Stimulated activated memory B cell treated with anti-CD40 and anti-IgM and Interleukin-4, amounts not matched to agents 10 μg/mL and 1 μg/mL and 100 μg/mL, for 72 hours (primary cell): ENCODE measurements at regions not wholly inside any gene's neighbourhood (a gene's known extent, or its start where the extent isn't known, plus 50 kb on each side); places are given as distances from the start of the nearest gene placed in this dataset.
"Not testable (repeated sequence)": the region's sequence is repeated elsewhere in the genome, so short reads cannot be mapped to it uniquely, and the experiment has no call there.

Experiments
- ATAC-seq: fragments of 150-1000 bp; cut with Tn5 transposase; 2 replicates; pipeline ENCODE4 v1.10.0; 2021
- H3K27ac Mint-ChIP-seq: one replicate; pipeline ENCODE4 v1.8.0; 2022; ENCODE audit warnings: mild to moderate bottlenecking, mixed read lengths
- H3K27me3 Mint-ChIP-seq: one replicate; pipeline ENCODE4 v1.8.0; 2022; ENCODE audit warnings: mixed read lengths
- H3K36me3 Mint-ChIP-seq: one replicate; pipeline ENCODE4 v1.8.0; 2022; ENCODE audit warnings: mixed read lengths
- H3K4me1 Mint-ChIP-seq: one replicate; pipeline ENCODE4 v1.8.0; 2022; ENCODE audit warnings: mixed read lengths
- H3K4me3 Mint-ChIP-seq: one replicate; pipeline ENCODE4 v1.8.0; 2022; ENCODE audit warnings: mild to moderate bottlenecking, moderate library complexity, mixed read lengths
- H3K9me3 Mint-ChIP-seq: one replicate; pipeline ENCODE4 v1.8.0; 2022; ENCODE audit warnings: mixed read lengths

- not testable (repeated sequence) for ATAC-seq, H3K27ac Mint-ChIP-seq, H3K27me3 Mint-ChIP-seq, H3K4me3 Mint-ChIP-seq
- Mint-ChIP-seq H3K4me1 (peaks cover 34% of the 10 kb centered on the region), H3K36me3 (peaks cover 18% of the 10 kb centered on the region), H3K9me3 (peaks cover 14% of the 10 kb centered on the region)
Measured at GRCh38 chr12:27165958-27166357, 78.1 kb upstream of the STK38L start.

GRCh38 chr12:27171494-27171893 is 72.6 kb upstream of the STK38L start:
- not testable (repeated sequence) for H3K27me3 Mint-ChIP-seq, ATAC-seq

GRCh38 chr12:27176765-27177164 is 67.3 kb upstream of the STK38L start:
- H3K4me3 Mint-ChIP-seq: no peak overlapping the region
- H3K4me1 Mint-ChIP-seq: peaks cover 26% of the 10 kb centered on the region
- no peak for ATAC-seq
- H3K27me3 Mint-ChIP-seq: no peaks in the 10 kb centered on the region
- peaks cover 14% of the 10 kb centered on the region for H3K36me3 Mint-ChIP-seq
- H3K9me3 Mint-ChIP-seq: no peaks in the 10 kb centered on the region
- H3K27ac Mint-ChIP-seq: no peak overlapping the region

More at GRCh38 chr12:27171494-27171893, 72.6 kb upstream of the STK38L start:
- peaks cover 14% of the 10 kb centered on the region for H3K9me3 Mint-ChIP-seq
- H3K36me3 Mint-ChIP-seq: peaks cover 34% of the 10 kb centered on the region
- not testable (repeated sequence) for H3K4me3 Mint-ChIP-seq, H3K4me1 Mint-ChIP-seq, H3K27ac Mint-ChIP-seq

- H3K27me3 Mint-ChIP-seq: no peaks in the 10 kb centered on the region
- ATAC-seq: no peak
- peaks cover 7% of the 10 kb centered on the region for H3K36me3 Mint-ChIP-seq
- H3K9me3 Mint-ChIP-seq: no peaks in the 10 kb centered on the region
- no peak overlapping the region for H3K4me3 Mint-ChIP-seq
- H3K4me1 Mint-ChIP-seq: peaks cover 26% of the 10 kb centered on the region
- H3K27ac Mint-ChIP-seq: no peak overlapping the region
Measured at GRCh38 chr12:27177706-27178105, 66.4 kb upstream of the STK38L start.

GRCh38 chr12:27178255-27178654 is 65.8 kb upstream of the STK38L start:
- H3K4me3 Mint-ChIP-seq: no peak overlapping the region
- peaks cover 26% of the 10 kb centered on the region for H3K4me1 Mint-ChIP-seq
- H3K9me3 Mint-ChIP-seq: no peaks in the 10 kb centered on the region
- no peaks in the 10 kb centered on the region for H3K27me3 Mint-ChIP-seq
- no peak for ATAC-seq
- H3K36me3 Mint-ChIP-seq: peaks cover 1% of the 10 kb centered on the region
- H3K27ac Mint-ChIP-seq: peak overlapping the region; percentile 75

- Mint-ChIP-seq H3K27ac (peak overlapping the region; percentile 75), H3K4me1 (peaks cover 26% of the 10 kb centered on the region), H3K27me3 (no peaks in the 10 kb centered on the region), H3K36me3 (no peaks in the 10 kb centered on the region), H3K4me3 (peak overlapping the region; percentile 42), H3K9me3 (no peaks in the 10 kb centered on the region)
- no peak for ATAC-seq
Measured at GRCh38 chr12:27178723-27179399, 65.2 kb upstream of the STK38L start.

- H3K4me3 Mint-ChIP-seq: peak overlapping the region; percentile 42
- no peaks in the 10 kb centered on the region for H3K9me3 Mint-ChIP-seq
- peaks cover 26% of the 10 kb centered on the region for H3K4me1 Mint-ChIP-seq
- peak overlapping the region; percentile 75 for H3K27ac Mint-ChIP-seq
- H3K36me3 Mint-ChIP-seq: no peaks in the 10 kb centered on the region
- H3K27me3 Mint-ChIP-seq: no peaks in the 10 kb centered on the region
- peak; percentile 97 for ATAC-seq
Measured at GRCh38 chr12:27179400-27180214, 64.5 kb upstream of the STK38L start.

GRCh38 chr12:27180906-27181505 is 63.1 kb upstream of the STK38L start:
- no peaks in the 10 kb centered on the region for H3K9me3 Mint-ChIP-seq
- no peak overlapping the region for H3K4me3 Mint-ChIP-seq
- no peaks in the 10 kb centered on the region for H3K27me3 Mint-ChIP-seq
- peaks cover 33% of the 10 kb centered on the region for H3K4me1 Mint-ChIP-seq
- peak overlapping the region; percentile 75 for H3K27ac Mint-ChIP-seq
- no peaks in the 10 kb centered on the region for H3K36me3 Mint-ChIP-seq
- no peak for ATAC-seq

GRCh38 chr12:27183342-27183741 is 60.7 kb upstream of the STK38L start:
- Mint-ChIP-seq H3K27me3 (no peaks in the 10 kb centered on the region), H3K4me3 (no peak overlapping the region), H3K4me1 (peaks cover 26% of the 10 kb centered on the region), H3K27ac (peak overlapping the region; percentile 43), H3K9me3 (no peaks in the 10 kb centered on the region), H3K36me3 (no peaks in the 10 kb centered on the region)
- ATAC-seq: no peak

GRCh38 chr12:27185234-27186021 is 58.7 kb upstream of the STK38L start:
- Mint-ChIP-seq H3K27ac (peak overlapping the region; percentile 20), H3K36me3 (no peaks in the 10 kb centered on the region), H3K9me3 (no peaks in the 10 kb centered on the region), H3K27me3 (no peaks in the 10 kb centered on the region), H3K4me1 (peaks cover 7% of the 10 kb centered on the region), H3K4me3 (no peak overlapping the region)
- peak; percentile 68 for ATAC-seq

- no peak overlapping the region for H3K27ac Mint-ChIP-seq
Measured at GRCh38 chr12:27186022-27186839, 57.9 kb upstream of the STK38L start.

GRCh38 chr12:27187697-27188096 is 56.4 kb upstream of the STK38L start:
- ATAC-seq: no peak
- H3K9me3 Mint-ChIP-seq: no peaks in the 10 kb centered on the region
- H3K27ac Mint-ChIP-seq: no peak overlapping the region

More at GRCh38 chr12:27186022-27186839, 57.9 kb upstream of the STK38L start:
- H3K27me3 Mint-ChIP-seq: no peaks in the 10 kb centered on the region
- ATAC-seq: no peak
- no peaks in the 10 kb centered on the region for H3K9me3 Mint-ChIP-seq
- no peaks in the 10 kb centered on the region for H3K36me3 Mint-ChIP-seq
- no peak overlapping the region for H3K4me3 Mint-ChIP-seq
- H3K4me1 Mint-ChIP-seq: peaks cover 7% of the 10 kb centered on the region

GRCh38 chr12:27190761-27191160 is 53.3 kb upstream of the STK38L start:
- no peaks in the 10 kb centered on the region for H3K9me3 Mint-ChIP-seq
- H3K36me3 Mint-ChIP-seq: no peaks in the 10 kb centered on the region
- no peak overlapping the region for H3K27ac Mint-ChIP-seq
- no peaks in the 10 kb centered on the region for H3K4me1 Mint-ChIP-seq
- no peaks in the 10 kb centered on the region for H3K27me3 Mint-ChIP-seq
- H3K4me3 Mint-ChIP-seq: no peak overlapping the region
- no peak for ATAC-seq

More at GRCh38 chr12:27187697-27188096, 56.4 kb upstream of the STK38L start:
- Mint-ChIP-seq H3K4me1 (peaks cover 7% of the 10 kb centered on the region), H3K4me3 (no peak overlapping the region), H3K36me3 (no peaks in the 10 kb centered on the region), H3K27me3 (no peaks in the 10 kb centered on the region)

GRCh38 chr12:27191531-27191930 is 52.6 kb upstream of the STK38L start:
- H3K4me1 Mint-ChIP-seq: no peaks in the 10 kb centered on the region
- no peak overlapping the region for H3K4me3 Mint-ChIP-seq
- no peak overlapping the region for H3K27ac Mint-ChIP-seq
- no peaks in the 10 kb centered on the region for H3K36me3 Mint-ChIP-seq
- no peak for ATAC-seq
- no peaks in the 10 kb centered on the region for H3K9me3 Mint-ChIP-seq
- H3K27me3 Mint-ChIP-seq: no peaks in the 10 kb centered on the region
